ENCODE measurements at regions not wholly inside any gene's neighbourhood (a gene's known extent, or its start where the extent isn't known, plus 50 kb on each side); places are given as distances from the start of the nearest gene placed in this dataset.

GRCh38 chr10:126776168-126776567, 105.7 kb upstream of the C10orf90 start:
- TF ChIP-seq, protein P1, sequence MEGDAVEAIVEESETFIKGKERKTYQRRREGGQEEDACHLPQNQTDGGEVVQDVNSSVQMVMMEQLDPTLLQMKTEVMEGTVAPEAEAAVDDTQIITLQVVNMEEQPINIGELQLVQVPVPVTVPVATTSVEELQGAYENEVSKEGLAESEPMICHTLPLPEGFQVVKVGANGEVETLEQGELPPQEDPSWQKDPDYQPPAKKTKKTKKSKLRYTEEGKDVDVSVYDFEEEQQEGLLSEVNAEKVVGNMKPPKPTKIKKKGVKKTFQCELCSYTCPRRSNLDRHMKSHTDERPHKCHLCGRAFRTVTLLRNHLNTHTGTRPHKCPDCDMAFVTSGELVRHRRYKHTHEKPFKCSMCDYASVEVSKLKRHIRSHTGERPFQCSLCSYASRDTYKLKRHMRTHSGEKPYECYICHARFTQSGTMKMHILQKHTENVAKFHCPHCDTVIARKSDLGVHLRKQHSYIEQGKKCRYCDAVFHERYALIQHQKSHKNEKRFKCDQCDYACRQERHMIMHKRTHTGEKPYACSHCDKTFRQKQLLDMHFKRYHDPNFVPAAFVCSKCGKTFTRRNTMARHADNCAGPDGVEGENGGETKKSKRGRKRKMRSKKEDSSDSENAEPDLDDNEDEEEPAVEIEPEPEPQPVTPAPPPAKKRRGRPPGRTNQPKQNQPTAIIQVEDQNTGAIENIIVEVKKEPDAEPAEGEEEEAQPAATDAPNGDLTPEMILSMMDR (IDR thresholded peaks at IDR 0.05) = no peak
- TF ChIP-seq POLR2A (IDR thresholded peaks at IDR 0.05) = no peak

All from body of pancreas (tissue), 4 donors.